Loucy (cell line): ENCODE measurements at regions not wholly inside any gene's neighbourhood (a gene's known extent, or its start where the extent isn't known, plus 50 kb on each side); places are given as distances from the start of the nearest gene placed in this dataset.

Source experiments
- EZH2phosphoT487 ChIP-seq: fragments of 200-600 bp; IDR thresholded peaks from 2 replicates; pipeline ENCODE4 v1.6.1; 2018; ENCODE audit warnings: antibody characterized with exemption, mild to moderate bottlenecking, moderate library complexity, borderline replicate concordance
- TF ChIP-seq, protein P1 (sequence below): fragments of 200-600 bp; sonication (generic); conservative IDR thresholded peaks from 2 replicates; pipeline ENCODE4 v1.5.1; 2014; ENCODE audit warnings: mild to moderate bottlenecking, antibody characterized with exemption, low read length

DNA sequence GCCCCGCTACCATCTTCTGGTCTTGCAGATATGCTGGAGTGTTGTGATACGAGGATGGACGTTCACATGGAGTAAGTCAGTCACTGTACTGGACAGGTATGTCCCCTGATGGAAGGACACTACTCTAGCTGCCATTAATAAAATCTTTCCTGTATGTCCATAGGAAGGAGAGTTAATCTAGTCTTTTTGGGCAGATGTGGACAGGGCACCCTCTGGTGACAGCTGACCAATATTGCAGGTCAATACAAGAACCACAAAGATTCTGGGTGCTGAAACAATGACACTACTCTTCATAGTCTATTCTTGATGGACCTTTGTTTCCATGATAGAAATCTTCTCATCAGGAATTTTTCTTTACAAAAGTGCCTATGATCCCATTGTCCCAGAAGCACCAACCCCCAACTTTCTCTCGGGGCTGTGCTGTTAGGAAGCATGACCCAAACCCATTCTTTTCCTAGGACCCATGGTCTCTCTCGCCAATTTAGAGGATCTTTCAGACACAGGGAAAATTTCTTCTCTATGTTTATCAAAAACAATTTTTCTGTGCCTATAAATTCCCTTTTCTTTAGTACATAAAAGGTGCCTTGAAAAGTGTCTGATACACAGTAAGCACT lies 376.9 kb downstream of the DTWD2 start:
- TF ChIP-seq, protein P1, sequence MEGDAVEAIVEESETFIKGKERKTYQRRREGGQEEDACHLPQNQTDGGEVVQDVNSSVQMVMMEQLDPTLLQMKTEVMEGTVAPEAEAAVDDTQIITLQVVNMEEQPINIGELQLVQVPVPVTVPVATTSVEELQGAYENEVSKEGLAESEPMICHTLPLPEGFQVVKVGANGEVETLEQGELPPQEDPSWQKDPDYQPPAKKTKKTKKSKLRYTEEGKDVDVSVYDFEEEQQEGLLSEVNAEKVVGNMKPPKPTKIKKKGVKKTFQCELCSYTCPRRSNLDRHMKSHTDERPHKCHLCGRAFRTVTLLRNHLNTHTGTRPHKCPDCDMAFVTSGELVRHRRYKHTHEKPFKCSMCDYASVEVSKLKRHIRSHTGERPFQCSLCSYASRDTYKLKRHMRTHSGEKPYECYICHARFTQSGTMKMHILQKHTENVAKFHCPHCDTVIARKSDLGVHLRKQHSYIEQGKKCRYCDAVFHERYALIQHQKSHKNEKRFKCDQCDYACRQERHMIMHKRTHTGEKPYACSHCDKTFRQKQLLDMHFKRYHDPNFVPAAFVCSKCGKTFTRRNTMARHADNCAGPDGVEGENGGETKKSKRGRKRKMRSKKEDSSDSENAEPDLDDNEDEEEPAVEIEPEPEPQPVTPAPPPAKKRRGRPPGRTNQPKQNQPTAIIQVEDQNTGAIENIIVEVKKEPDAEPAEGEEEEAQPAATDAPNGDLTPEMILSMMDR, result peak; percentile 63
- TF ChIP-seq EZH2phosphoT487, result no peak
